Hepatocyte (in vitro differentiated cells): ENCODE measurements at regions not wholly inside any gene's neighbourhood (a gene's known extent, or its start where the extent isn't known, plus 50 kb on each side); places are given as distances from the start of the nearest gene placed in this dataset.
A peak's percentile ranks its signal among the peaks of the same experiment; 100 is the strongest.

Source experiments
- DNase-seq: peaks from one replicate; pipeline ENCODE4 v3.0.0-alpha.2; 2016; ENCODE audit warnings: low spot score
- H2AFZ ChIP-seq: fragments of 200-600 bp; sonication (generic); 2 replicates; pipeline ENCODE4 v1.6.0; 2016; ENCODE audit warnings: antibody characterized with exemption, mild to moderate bottlenecking
- H3K27ac ChIP-seq: fragments of 200-600 bp; sonication (generic); 2 replicates; pipeline ENCODE4 v1.5.1; 2016; ENCODE audit warnings: mild to moderate bottlenecking
- H3K27me3 ChIP-seq: fragments of 200-600 bp; sonication (generic); 2 replicates; pipeline ENCODE4 v1.6.1; 2016
- H3K36me3 ChIP-seq: fragments of 200-600 bp; sonication (generic); replicated peaks from 2 replicates; pipeline ENCODE4 v1.5.1; 2016; ENCODE audit warnings: low read depth; ENCODE audit not compliant: insufficient read depth
- H3K4me1 ChIP-seq: fragments of 200-600 bp; sonication (generic); 2 replicates; pipeline ENCODE4 v1.5.1; 2016; ENCODE audit warnings: mild to moderate bottlenecking, moderate library complexity; ENCODE audit not compliant: insufficient read depth
- H3K4me2 ChIP-seq: fragments of 200-600 bp; sonication (generic); 2 replicates; pipeline ENCODE4 v1.6.0; 2016
- H3K4me3 ChIP-seq: fragments of 200-600 bp; sonication (generic); 2 replicates; pipeline ENCODE4 v1.5.1; 2016; ENCODE audit warnings: mild to moderate bottlenecking
- H3K79me2 ChIP-seq: fragments of 200-600 bp; sonication (generic); 2 replicates; pipeline ENCODE4 v1.6.0; 2017; ENCODE audit warnings: mild to moderate bottlenecking
- H3K9me2 ChIP-seq: fragments of 200-600 bp; sonication (generic); replicated peaks from 2 replicates; pipeline ENCODE4 v1.6.0; 2017; ENCODE audit warnings: mild to moderate bottlenecking; ENCODE audit not compliant: insufficient read depth
- H3K9me3 ChIP-seq: fragments of 200-600 bp; sonication (generic); 2 replicates; pipeline ENCODE4 v1.5.1; 2016; ENCODE audit warnings: low read depth, mild to moderate bottlenecking
- H4K20me1 ChIP-seq: fragments of 200-600 bp; sonication (generic); 2 replicates; pipeline ENCODE4 v1.6.0; 2016; ENCODE audit warnings: mild to moderate bottlenecking; ENCODE audit not compliant: insufficient read depth, poor library complexity, severe bottlenecking
- EZH2 ChIP-seq: fragments of 200-600 bp; sonication (generic); IDR thresholded peaks from 2 replicates; pipeline ENCODE4 v1.6.1; 2016; ENCODE audit warnings: antibody characterized with exemption, mild to moderate bottlenecking, borderline replicate concordance
- EZH2phosphoT487 ChIP-seq: fragments of 200-600 bp; sonication (generic); IDR thresholded peaks from one replicate; pipeline ENCODE4 v1.6.1; 2018; ENCODE audit warnings: antibody characterized with exemption, mild to moderate bottlenecking, low read depth, moderate library complexity; ENCODE audit not compliant: unreplicated experiment, severe bottlenecking
- WGBS: methylation state at CpG from one replicate; pipeline ENCODE4 v1.1.6; 2016; ENCODE audit warnings: low lambda C conversion rate; ENCODE audit errors: missing lambda C conversion rate; 5-methylcytosine and 5-hydroxymethylcytosine counted together
- TF ChIP-seq, protein P1 (sequence below): fragments of 200-600 bp; sonication (generic); IDR thresholded peaks from 2 replicates; pipeline ENCODE4 v1.5.1; 2016; ENCODE audit warnings: antibody characterized with exemption, mild to moderate bottlenecking; ENCODE audit not compliant: poor library complexity

DNA sequence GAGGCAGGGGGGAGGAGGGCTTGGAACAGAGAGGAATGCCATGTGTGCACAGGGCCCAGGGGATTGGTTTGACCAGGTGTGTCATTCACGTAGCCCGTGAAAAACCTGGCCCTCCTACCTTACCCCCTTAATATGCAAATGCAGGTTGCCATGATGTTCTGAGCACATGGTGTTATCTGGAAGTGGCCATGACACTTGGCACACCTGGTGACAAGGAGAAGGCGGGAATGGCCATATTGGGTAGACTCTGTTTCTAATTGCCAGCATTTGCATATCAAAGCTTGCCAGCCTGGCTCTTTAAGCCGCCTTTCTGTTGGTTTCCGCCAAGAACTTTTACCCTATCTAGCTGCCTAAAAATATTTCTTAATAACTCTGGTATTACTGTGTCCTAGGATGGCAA, 202.1 kb upstream of the DPH6 start:
- Histone ChIP-seq H3K9me2 (no peaks in the 10 kb centered on the region), H3K36me3 (no peaks in the 10 kb centered on the region), H3K4me3 (no peak overlapping the region), H2AFZ (no peak overlapping the region), H3K9me3 (no peaks in the 10 kb centered on the region), H4K20me1 (no peaks in the 10 kb centered on the region), H3K27ac (no peak overlapping the region), H3K79me2 (no peaks in the 10 kb centered on the region), H3K27me3 (no peaks in the 10 kb centered on the region), H3K4me1 (no peaks in the 10 kb centered on the region), H3K4me2 (no peak overlapping the region)
- over 99% methylated on average over 5 of the region's 5 CpGs for WGBS
- no peak for DNase-seq
- TF ChIP-seq EZH2 (no peak), EZH2phosphoT487 (no peak)
- TF ChIP-seq, protein P1, sequence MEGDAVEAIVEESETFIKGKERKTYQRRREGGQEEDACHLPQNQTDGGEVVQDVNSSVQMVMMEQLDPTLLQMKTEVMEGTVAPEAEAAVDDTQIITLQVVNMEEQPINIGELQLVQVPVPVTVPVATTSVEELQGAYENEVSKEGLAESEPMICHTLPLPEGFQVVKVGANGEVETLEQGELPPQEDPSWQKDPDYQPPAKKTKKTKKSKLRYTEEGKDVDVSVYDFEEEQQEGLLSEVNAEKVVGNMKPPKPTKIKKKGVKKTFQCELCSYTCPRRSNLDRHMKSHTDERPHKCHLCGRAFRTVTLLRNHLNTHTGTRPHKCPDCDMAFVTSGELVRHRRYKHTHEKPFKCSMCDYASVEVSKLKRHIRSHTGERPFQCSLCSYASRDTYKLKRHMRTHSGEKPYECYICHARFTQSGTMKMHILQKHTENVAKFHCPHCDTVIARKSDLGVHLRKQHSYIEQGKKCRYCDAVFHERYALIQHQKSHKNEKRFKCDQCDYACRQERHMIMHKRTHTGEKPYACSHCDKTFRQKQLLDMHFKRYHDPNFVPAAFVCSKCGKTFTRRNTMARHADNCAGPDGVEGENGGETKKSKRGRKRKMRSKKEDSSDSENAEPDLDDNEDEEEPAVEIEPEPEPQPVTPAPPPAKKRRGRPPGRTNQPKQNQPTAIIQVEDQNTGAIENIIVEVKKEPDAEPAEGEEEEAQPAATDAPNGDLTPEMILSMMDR: no peak

DNA sequence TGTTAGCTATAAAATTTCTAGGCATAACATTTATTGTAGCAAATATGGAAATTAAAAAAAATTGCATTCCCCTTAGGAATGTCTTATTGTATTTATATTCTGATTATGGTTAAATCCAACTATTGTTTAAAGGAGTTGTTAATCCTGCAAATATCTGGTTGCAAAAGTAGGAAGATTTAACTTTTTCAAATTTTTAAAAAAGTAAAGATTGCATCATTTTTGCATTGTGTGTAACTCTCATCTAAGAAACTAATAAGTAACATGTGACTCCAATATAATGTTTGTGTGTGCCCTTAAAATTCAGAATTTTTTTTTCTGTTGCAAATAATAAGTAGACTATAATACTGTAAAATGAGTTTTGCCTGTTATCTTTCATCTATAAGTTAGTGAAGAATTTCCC, 204.1 kb upstream of the DPH6 start:
- Histone ChIP-seq H3K9me2 (no peaks in the 10 kb centered on the region), H3K27ac (no peak overlapping the region), H3K9me3 (no peaks in the 10 kb centered on the region), H3K27me3 (no peaks in the 10 kb centered on the region), H3K36me3 (no peaks in the 10 kb centered on the region), H4K20me1 (no peaks in the 10 kb centered on the region), H3K4me2 (no peak overlapping the region), H3K4me3 (no peak overlapping the region), H3K79me2 (no peaks in the 10 kb centered on the region), H2AFZ (no peak overlapping the region), H3K4me1 (no peaks in the 10 kb centered on the region)
- no peak for TF ChIP-seq EZH2phosphoT487
- TF ChIP-seq EZH2: no peak
- TF ChIP-seq, protein P1: no peak
- no peak for DNase-seq

- Histone ChIP-seq H2AFZ (no peak overlapping the region), H3K79me2 (no peaks in the 10 kb centered on the region), H3K4me3 (no peak overlapping the region), H3K9me3 (no peaks in the 10 kb centered on the region), H3K27ac (no peak overlapping the region), H3K4me1 (peaks cover 4% of the 10 kb centered on the region), H3K36me3 (no peaks in the 10 kb centered on the region), H3K27me3 (no peaks in the 10 kb centered on the region), H3K9me2 (no peaks in the 10 kb centered on the region), H3K4me2 (peak overlapping the region; percentile 47), H4K20me1 (no peaks in the 10 kb centered on the region)
- TF ChIP-seq EZH2: no peak
- TF ChIP-seq, protein P1: peak; percentile 78
- WGBS: 33% methylated on average over 14 of the region's 14 CpGs
- peak; percentile 89 for DNase-seq
These were observed 205.6 kb upstream of the DPH6 start for GRCh38 chr15:35751413-35752133.

- H4K20me1 ChIP-seq: no peaks in the 10 kb centered on the region
- no peak for DNase-seq
- peak overlapping the region; percentile 47 for H3K4me2 ChIP-seq
- H3K36me3 ChIP-seq: no peaks in the 10 kb centered on the region
- H2AFZ ChIP-seq: no peak overlapping the region
- no peak overlapping the region for H3K4me3 ChIP-seq
- WGBS: 92% methylated on average over 4 of the region's 5 CpGs
- peaks cover 6% of the 10 kb centered on the region for H3K4me1 ChIP-seq
- TF ChIP-seq, protein P1: no peak
- no peak for TF ChIP-seq EZH2phosphoT487
- no peak for TF ChIP-seq EZH2
- H3K9me2 ChIP-seq: no peaks in the 10 kb centered on the region
- H3K79me2 ChIP-seq: no peaks in the 10 kb centered on the region
- H3K27me3 ChIP-seq: no peaks in the 10 kb centered on the region
- H3K9me3 ChIP-seq: no peaks in the 10 kb centered on the region
- no peak overlapping the region for H3K27ac ChIP-seq
These were observed 206.1 kb upstream of the DPH6 start for GRCh38 chr15:35752134-35752466.
